ENCODE measurements at regions not wholly inside any gene's neighbourhood (a gene's known extent, or its start where the extent isn't known, plus 50 kb on each side); places are given as distances from the start of the nearest gene placed in this dataset.

DNA sequence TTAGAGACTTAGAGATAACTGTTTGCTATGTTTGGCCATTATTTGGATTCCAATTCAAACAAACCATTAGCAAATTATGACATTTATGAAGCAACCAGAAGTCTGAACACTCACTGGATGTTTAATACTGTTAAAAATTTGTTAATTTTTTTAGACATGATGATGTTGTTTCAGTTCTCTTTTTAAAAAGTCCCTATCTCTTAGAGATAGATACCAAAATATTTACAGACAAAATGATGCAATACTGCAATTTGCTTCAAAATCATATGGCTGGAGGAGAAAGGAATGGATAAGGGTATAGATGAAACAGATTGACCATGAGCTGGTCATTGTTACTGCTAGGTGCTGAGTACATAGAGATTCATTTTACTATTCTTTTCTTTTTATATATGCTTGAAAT is 534.6 kb downstream of the BCOR start:
- Histone ChIP-seq H3K4me3 (ENCODE audit: low read length) (no peak overlapping the region), H3K27ac (ENCODE audit: low read length) (no peak overlapping the region), H3K27me3 (ENCODE audit: control insufficient read depth, insufficient read depth, low read length) (no peaks in the 10 kb centered on the region), H3K36me3 (ENCODE audit: control insufficient read depth, insufficient read depth, low read length) (no peaks in the 10 kb centered on the region), H3K9me3 (ENCODE audit: control insufficient read depth, insufficient read depth, low read length) (no peaks in the 10 kb centered on the region), H3K4me1 (ENCODE audit: control insufficient read depth, insufficient read depth, low read length) (peaks cover 3% of the 10 kb centered on the region)
- intact Hi-C loops (cut with micrococcal nuclease), result no loop called here
- Mint-ChIP-seq H3K9me3 (no peaks in the 10 kb centered on the region), H3K4me1 (no peaks in the 10 kb centered on the region), H3K27ac (no peak overlapping the region), H3K4me3 (no peak overlapping the region), H3K36me3 (no peaks in the 10 kb centered on the region), H3K27me3 (ENCODE audit: low read depth in 2 of 2) (peaks cover 5 to 14% of the 10 kb centered on the region in 2 donors)
- ATAC-seq (no peak), DNase-seq (no peak)
- TF ChIP-seq, protein P1, sequence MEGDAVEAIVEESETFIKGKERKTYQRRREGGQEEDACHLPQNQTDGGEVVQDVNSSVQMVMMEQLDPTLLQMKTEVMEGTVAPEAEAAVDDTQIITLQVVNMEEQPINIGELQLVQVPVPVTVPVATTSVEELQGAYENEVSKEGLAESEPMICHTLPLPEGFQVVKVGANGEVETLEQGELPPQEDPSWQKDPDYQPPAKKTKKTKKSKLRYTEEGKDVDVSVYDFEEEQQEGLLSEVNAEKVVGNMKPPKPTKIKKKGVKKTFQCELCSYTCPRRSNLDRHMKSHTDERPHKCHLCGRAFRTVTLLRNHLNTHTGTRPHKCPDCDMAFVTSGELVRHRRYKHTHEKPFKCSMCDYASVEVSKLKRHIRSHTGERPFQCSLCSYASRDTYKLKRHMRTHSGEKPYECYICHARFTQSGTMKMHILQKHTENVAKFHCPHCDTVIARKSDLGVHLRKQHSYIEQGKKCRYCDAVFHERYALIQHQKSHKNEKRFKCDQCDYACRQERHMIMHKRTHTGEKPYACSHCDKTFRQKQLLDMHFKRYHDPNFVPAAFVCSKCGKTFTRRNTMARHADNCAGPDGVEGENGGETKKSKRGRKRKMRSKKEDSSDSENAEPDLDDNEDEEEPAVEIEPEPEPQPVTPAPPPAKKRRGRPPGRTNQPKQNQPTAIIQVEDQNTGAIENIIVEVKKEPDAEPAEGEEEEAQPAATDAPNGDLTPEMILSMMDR (IDR thresholded peaks at IDR 0.05), result no peak

DNA sequence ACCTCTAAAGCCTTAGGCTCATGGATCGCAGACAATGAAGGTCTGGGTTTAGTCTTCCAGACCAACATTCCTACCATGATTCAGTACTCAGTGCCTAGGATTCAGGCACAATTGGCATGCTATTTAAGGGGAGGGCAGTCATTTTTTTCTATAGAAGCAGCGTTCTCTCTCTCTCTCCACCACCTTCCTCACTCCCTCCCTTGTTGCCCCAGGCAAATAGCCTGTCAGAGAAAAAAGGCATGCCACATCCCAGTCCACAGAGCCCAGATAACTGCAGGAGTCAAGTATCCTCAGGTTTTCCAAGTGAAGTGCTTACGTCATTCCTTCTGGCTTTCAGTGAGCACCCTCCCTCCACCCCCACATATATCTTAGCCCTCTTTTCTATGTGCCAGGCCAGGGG is 533.0 kb downstream of the BCOR start:
- no peaks in the 10 kb centered on the region for H3K9me3 Mint-ChIP-seq
- peaks cover 5 to 8% of the 10 kb centered on the region in 2 donors for H3K27me3 Mint-ChIP-seq (ENCODE audit: low read depth in 2 of 2)
- H3K27me3 ChIP-seq (ENCODE audit: control insufficient read depth, insufficient read depth, low read length), result no peaks in the 10 kb centered on the region
- H3K27ac ChIP-seq (ENCODE audit: low read length), result no peak overlapping the region
- H3K36me3 Mint-ChIP-seq, result no peaks in the 10 kb centered on the region
- H3K4me1 Mint-ChIP-seq, result no peaks in the 10 kb centered on the region
- DNase-seq (no peak), ATAC-seq (no peak)
- H3K27ac Mint-ChIP-seq, result no peak overlapping the region
- TF ChIP-seq, protein P1 (IDR thresholded peaks at IDR 0.05), result no peak
- H3K4me3 ChIP-seq (ENCODE audit: low read length), result no peak overlapping the region
- WGBS (ENCODE audit: insufficient coverage), result 93% methylated on average over 2 of the region's 3 CpGs
- intact Hi-C loops (cut with micrococcal nuclease), result no loop called here
- no peak overlapping the region for H3K4me3 Mint-ChIP-seq
- peaks cover 3% of the 10 kb centered on the region for H3K4me1 ChIP-seq (ENCODE audit: control insufficient read depth, insufficient read depth, low read length)
- no peaks in the 10 kb centered on the region for H3K9me3 ChIP-seq (ENCODE audit: control insufficient read depth, insufficient read depth, low read length)
- H3K36me3 ChIP-seq (ENCODE audit: control insufficient read depth, insufficient read depth, low read length), result no peaks in the 10 kb centered on the region

DNA sequence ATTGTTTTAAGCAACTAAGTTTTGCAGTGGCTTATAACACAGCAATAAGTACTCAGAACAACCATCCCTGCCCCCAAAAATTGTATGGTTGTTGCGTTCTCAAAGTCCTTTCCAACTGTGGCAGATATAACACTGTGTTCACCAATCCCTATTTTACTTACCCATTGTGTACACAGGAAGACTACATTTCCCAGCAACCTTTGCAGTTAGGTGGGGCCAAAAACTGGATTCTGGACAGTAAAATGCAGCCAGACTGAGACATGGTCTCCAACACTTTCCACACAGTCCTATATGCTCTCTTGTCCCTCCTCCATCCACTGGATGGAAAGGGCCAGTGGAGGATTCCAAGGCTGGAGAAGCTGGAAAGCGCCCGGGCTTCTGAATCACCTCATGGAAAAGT is 523.6 kb downstream of the BCOR start:
- peaks cover 5 to 21% of the 10 kb centered on the region in 2 donors for H3K27me3 Mint-ChIP-seq (ENCODE audit: low read depth in 2 of 2)
- no peak for ATAC-seq
- 67% methylated on average over 3 of the region's 3 CpGs for WGBS (ENCODE audit: insufficient coverage)

More for the DNA sequence above, 523.6 kb downstream of the BCOR start:
- no peak for DNase-seq
- H3K36me3 Mint-ChIP-seq, result no peaks in the 10 kb centered on the region
- no peak overlapping the region for H3K4me3 Mint-ChIP-seq
- Histone ChIP-seq H3K4me3 (ENCODE audit: low read length) (no peak overlapping the region), H3K9me3 (ENCODE audit: control insufficient read depth, insufficient read depth, low read length) (no peaks in the 10 kb centered on the region), H3K4me1 (ENCODE audit: control insufficient read depth, insufficient read depth, low read length) (peaks cover 9% of the 10 kb centered on the region), H3K36me3 (ENCODE audit: control insufficient read depth, insufficient read depth, low read length) (no peaks in the 10 kb centered on the region), H3K27me3 (ENCODE audit: control insufficient read depth, insufficient read depth, low read length) (no peaks in the 10 kb centered on the region), H3K27ac (ENCODE audit: low read length) (no peak overlapping the region)
- TF ChIP-seq, protein P1 (IDR thresholded peaks at IDR 0.05), result no peak
- H3K27ac Mint-ChIP-seq, result no peak overlapping the region
- no peaks in the 10 kb centered on the region for H3K9me3 Mint-ChIP-seq
- peaks cover 0 to 5% of the 10 kb centered on the region in 2 donors for H3K4me1 Mint-ChIP-seq
- intact Hi-C loops (cut with micrococcal nuclease), result no loop called here

Measured in natural killer cell (primary cell).